ENCODE measurements at regions not wholly inside any gene's neighbourhood (a gene's known extent, or its start where the extent isn't known, plus 50 kb on each side); places are given as distances from the start of the nearest gene placed in this dataset.

DNA sequence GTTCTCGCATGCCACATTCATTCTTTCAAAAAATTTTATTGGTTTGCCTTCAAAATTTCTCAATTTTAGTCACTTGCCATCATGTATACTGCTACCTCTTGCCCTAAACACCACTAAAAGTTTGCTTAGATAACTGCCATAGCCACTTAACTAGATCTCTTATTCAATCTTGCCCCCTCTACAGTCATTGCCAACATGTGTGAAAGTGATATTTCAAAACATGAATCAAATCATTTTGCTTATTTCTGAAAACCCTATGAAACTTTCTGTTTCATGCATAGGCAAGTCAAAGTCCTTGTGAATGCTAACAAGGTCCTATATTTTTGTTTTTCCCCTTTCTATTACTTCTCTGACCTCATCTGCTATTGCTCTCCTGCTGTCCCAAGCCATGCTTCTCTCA is 397.1 kb downstream of the KCNJ3 start:
- no peaks in the 10 kb centered on the region for H3K36me3 Mint-ChIP-seq
- no peaks in the 10 kb centered on the region for H3K27me3 Mint-ChIP-seq
- H3K4me3 Mint-ChIP-seq = no peak overlapping the region
- DNase-seq (no peak), ATAC-seq (no peak)
- H3K9me3 Mint-ChIP-seq = peaks cover 0 to 7% (median 2%) of the 10 kb centered on the region in 9 donors
- POLR2A ChIA-PET = no interaction called here
- H3K4me1 Mint-ChIP-seq = no peaks in the 10 kb centered on the region
- no peak overlapping the region for H3K27ac Mint-ChIP-seq

DNA sequence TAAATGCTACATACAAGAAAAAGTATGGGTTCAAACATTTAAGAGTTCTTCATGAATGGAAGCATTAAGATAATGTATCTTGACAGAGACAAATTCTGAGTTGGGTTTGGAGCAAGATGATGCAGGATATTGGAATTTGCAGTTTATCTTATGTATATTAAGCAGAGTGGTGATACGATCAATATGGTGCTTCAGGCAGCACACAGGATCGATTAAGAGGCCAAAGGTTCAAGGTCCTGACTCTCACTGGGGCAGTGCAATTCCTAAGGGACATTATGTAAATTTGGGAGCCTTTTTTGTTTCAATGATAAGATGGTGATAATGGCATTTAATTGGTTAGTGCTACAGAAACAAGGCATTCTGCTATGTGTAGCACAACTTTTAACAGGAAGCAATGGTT is 381.9 kb downstream of the KCNJ3 start:
- DNase-seq = no peak
- Mint-ChIP-seq H3K36me3 (no peaks in the 10 kb centered on the region), H3K4me3 (no peak overlapping the region), H3K27me3 (no peaks in the 10 kb centered on the region), H3K4me1 (no peaks in the 10 kb centered on the region), H3K9me3 (peaks cover 0 to 6% (median 0%) of the 10 kb centered on the region in 9 donors), H3K27ac (no peak overlapping the region)
- POLR2A ChIA-PET = no interaction called here
- ATAC-seq = no peak

DNA sequence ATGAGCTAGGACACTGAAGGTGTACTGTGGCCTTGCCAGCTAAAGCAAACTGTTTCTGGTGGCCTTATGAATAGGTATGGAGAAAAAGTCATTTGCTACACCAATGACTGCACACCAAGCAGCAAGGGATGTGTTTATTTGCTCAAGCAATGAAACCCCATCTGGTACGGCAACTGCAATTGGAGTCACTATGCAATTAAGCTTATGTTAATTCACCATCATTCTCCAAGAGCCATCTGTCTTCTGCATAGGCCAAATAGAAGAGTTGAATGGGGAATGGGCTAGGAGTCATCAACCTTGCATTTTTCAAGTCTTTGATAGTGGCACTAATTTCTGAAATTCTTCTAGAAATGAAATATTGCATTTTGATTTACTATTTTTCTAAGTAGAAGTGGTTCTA is 372.0 kb downstream of the KCNJ3 start:
- no peak overlapping the region for H3K27ac Mint-ChIP-seq
- H3K4me3 Mint-ChIP-seq = no peak overlapping the region
- no peaks in the 10 kb centered on the region for H3K4me1 Mint-ChIP-seq
- H3K27me3 Mint-ChIP-seq = no peaks in the 10 kb centered on the region
- POLR2A ChIA-PET = no interaction called here
- no peak for ATAC-seq
- H3K36me3 Mint-ChIP-seq = no peaks in the 10 kb centered on the region
- no peak for DNase-seq
- peaks cover 0 to 14% (median 0%) of the 10 kb centered on the region in 9 donors for H3K9me3 Mint-ChIP-seq

DNA sequence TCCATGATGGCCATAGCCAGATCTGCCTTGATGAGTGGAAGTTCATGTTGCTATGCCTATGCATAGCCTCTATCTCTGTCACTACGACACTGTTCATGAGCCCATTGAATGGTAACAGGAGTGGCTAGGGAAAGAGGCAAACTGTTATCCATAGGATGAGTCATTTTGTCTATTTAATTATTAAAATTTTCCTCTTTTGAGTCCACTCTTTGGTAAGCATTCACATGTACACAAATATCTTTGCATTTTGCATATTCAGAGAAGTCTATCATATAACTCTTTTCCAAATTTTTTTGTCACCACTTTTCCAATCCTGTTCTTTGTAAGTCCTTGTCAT is 364.4 kb downstream of the KCNJ3 start:
- ATAC-seq (no peak), DNase-seq (no peak)
- POLR2A ChIA-PET = no interaction called here
- H3K27ac Mint-ChIP-seq = no peak overlapping the region
- H3K4me1 Mint-ChIP-seq = no peaks in the 10 kb centered on the region
- H3K36me3 Mint-ChIP-seq = no peaks in the 10 kb centered on the region
- H3K9me3 Mint-ChIP-seq = peaks cover 0 to 25% (median 5%) of the 10 kb centered on the region in 9 donors
- H3K27me3 Mint-ChIP-seq = no peaks in the 10 kb centered on the region
- H3K4me3 Mint-ChIP-seq = no peak overlapping the region

DNA sequence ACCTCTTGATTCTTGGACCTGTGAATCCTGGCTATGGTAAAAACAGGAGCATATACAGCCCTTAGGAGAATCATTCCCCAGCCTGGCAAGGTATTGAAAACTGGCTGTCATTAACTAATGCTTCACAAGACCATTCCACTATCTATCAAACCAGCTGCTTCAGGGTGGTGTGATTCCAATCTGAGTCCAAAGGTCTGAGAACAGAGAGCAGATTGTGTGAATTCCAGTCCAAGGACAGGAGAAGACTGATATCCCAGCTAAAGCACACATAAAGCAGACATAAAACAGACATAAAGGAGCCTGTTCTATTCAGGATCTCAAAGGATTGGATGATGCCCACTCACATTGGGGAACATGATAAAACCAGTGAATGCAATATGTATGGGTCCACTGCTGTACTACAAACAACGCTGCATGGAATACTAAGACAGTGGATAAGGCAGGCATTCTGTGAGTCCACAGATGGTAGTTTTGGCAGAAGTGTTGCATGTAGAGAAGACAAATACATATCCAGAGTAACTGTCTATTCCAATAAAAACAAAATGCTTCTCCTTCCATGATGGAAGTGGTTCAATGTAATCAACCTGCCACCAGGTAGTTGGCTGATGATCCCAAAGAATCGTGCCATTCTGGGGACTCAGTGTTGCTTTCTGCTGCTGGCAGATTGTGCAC is 363.9 kb downstream of the KCNJ3 start:
- DNase-seq = no peak
- H3K36me3 Mint-ChIP-seq = no peaks in the 10 kb centered on the region
- POLR2A ChIA-PET = no interaction called here

DNA sequence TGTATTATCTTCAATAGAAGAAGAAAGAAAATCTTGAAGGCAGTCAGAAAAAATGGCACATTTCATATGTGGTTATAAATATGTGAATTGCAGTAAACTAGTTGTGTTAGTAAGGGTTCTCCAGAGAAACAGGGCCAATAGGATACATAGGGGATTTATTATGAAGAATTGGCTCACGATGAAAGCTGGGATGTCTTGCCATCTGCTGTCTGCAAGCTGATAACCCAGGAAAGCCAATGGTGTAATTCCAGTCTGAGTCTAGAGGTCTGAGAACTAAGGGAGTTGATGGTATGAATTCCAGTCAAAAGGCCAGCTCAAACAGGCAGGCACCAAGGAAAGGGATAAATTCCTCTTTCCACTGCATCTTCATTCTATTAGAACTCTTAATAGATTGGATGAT is 362.4 kb downstream of the KCNJ3 start:
- POLR2A ChIA-PET = no interaction called here
- H3K27ac Mint-ChIP-seq = no peak overlapping the region
- no peak for ATAC-seq
- H3K36me3 Mint-ChIP-seq = no peaks in the 10 kb centered on the region
- H3K9me3 Mint-ChIP-seq = peaks cover 0 to 20% (median 5%) of the 10 kb centered on the region in 9 donors
- no peaks in the 10 kb centered on the region for H3K27me3 Mint-ChIP-seq
- H3K4me3 Mint-ChIP-seq = no peak overlapping the region
- no peaks in the 10 kb centered on the region for H3K4me1 Mint-ChIP-seq
- DNase-seq = no peak

More for the DNA sequence above, 363.9 kb downstream of the KCNJ3 start:
- Mint-ChIP-seq H3K4me1 (no peaks in the 10 kb centered on the region), H3K27me3 (no peaks in the 10 kb centered on the region), H3K27ac (no peak overlapping the region), H3K4me3 (no peak overlapping the region), H3K9me3 (peaks cover 0 to 25% (median 5%) of the 10 kb centered on the region in 9 donors)
- no peak for ATAC-seq

DNA sequence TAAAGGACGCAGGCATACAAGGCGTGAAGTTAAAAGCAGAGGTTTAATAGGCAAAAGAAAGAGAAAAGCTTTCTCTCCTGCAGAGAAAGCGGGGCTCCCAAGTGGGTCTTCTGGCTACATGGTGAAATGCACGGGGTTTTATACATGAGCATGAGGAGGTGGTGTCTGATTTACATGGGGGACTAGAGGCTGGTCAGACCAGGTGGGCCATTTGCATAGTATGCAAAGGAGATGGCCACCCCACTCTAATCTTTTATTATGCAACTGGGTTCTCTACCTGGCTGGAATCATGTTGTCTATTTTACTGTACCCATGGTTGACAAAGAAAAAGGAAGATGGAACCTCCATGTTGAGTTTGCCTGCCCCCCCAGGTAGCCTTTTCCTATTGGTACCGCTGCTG is 356.2 kb downstream of the KCNJ3 start:
- Mint-ChIP-seq H3K9me3 (peaks cover 0 to 34% (median 0%) of the 10 kb centered on the region in 9 donors), H3K27ac (no peak overlapping the region), H3K4me1 (no peaks in the 10 kb centered on the region), H3K4me3 (no peak overlapping the region), H3K27me3 (no peaks in the 10 kb centered on the region), H3K36me3 (no peaks in the 10 kb centered on the region)
- no peak for ATAC-seq
- no peak for DNase-seq
- POLR2A ChIA-PET = no interaction called here

DNA sequence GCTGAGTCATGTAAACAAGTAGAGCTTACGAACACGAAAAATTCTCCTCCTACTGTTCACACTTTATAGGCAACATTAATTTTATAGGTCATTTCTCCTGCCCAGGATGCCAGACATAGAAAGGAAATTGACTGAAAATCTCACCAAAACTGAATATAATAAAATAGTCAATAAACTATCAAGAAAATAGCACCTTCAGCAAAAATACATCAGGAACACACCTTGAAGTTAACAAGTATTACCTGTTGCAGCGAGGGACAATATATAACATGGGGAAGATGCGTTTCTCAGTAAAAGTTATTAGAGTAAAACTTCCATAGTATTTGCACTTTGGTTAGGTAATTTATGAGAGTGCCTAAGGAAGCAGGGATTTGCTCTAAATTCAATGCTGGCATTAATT is 344.6 kb downstream of the KCNJ3 start:
- no peak overlapping the region for H3K27ac Mint-ChIP-seq
- peaks cover 0 to 15% (median 3%) of the 10 kb centered on the region in 9 donors for H3K9me3 Mint-ChIP-seq
- H3K27me3 Mint-ChIP-seq = no peaks in the 10 kb centered on the region
- no peaks in the 10 kb centered on the region for H3K4me1 Mint-ChIP-seq
- no peak overlapping the region for H3K4me3 Mint-ChIP-seq
- peaks cover 0 to 3% (median 0%) of the 10 kb centered on the region in 3 donors for H3K36me3 Mint-ChIP-seq
- ATAC-seq (no peak), DNase-seq (no peak)
- POLR2A ChIA-PET = no interaction called here

DNA sequence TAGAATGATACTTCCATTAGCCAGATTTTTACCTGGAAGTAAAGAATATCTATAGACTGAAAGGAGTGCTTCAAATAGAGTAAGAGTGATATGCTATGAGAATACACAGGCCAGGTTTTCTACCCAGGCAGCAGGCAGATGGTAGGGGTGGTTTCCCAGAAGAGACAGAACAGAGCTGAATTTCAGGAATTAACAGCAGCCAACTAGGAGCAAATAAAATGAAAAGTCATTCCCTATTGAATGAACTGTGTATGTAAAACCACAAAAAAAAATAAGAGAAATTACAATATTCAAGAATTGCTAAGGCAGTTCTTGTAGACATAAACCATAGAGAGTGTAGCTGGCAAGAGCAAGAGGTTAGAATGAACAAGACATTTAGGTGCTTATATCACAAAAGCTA is 336.8 kb downstream of the KCNJ3 start:
- DNase-seq (no peak), ATAC-seq (no peak)
- no peak overlapping the region for H3K4me3 Mint-ChIP-seq
- no peaks in the 10 kb centered on the region for H3K36me3 Mint-ChIP-seq
- POLR2A ChIA-PET = no interaction called here
- no peaks in the 10 kb centered on the region for H3K27me3 Mint-ChIP-seq
- H3K4me1 Mint-ChIP-seq = no peaks in the 10 kb centered on the region
- peak overlapping the region in 1 of 10 donors; percentile 78 for H3K27ac Mint-ChIP-seq
- H3K9me3 Mint-ChIP-seq = peaks cover 0 to 14% (median 0%) of the 10 kb centered on the region in 9 donors

DNA sequence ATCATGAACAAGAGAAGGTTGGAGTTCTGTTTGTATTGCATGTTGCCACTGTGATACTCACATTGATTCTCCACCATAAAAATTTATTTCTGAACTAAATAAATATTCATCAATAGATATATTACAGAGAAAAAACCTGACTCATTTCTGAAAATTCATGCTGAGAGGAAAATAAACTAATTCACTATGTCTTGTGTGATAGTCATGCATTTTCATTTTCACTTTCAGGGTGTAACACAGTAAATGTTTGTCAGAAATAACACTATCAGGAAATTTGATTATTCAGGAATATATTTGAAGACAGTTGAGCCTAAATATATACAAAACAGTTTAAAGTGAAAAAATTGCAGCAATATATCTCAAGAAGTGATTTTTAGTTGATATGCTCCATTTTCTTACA is 335.2 kb downstream of the KCNJ3 start:
- no peaks in the 10 kb centered on the region for H3K36me3 Mint-ChIP-seq
- H3K4me1 Mint-ChIP-seq = no peaks in the 10 kb centered on the region
- DNase-seq (no peak), ATAC-seq (no peak)
- POLR2A ChIA-PET = no interaction called here
- H3K9me3 Mint-ChIP-seq = peaks cover 0 to 11% (median 0%) of the 10 kb centered on the region in 9 donors
- H3K27me3 Mint-ChIP-seq = no peaks in the 10 kb centered on the region
- no peak overlapping the region for H3K27ac Mint-ChIP-seq
- no peak overlapping the region for H3K4me3 Mint-ChIP-seq

DNA sequence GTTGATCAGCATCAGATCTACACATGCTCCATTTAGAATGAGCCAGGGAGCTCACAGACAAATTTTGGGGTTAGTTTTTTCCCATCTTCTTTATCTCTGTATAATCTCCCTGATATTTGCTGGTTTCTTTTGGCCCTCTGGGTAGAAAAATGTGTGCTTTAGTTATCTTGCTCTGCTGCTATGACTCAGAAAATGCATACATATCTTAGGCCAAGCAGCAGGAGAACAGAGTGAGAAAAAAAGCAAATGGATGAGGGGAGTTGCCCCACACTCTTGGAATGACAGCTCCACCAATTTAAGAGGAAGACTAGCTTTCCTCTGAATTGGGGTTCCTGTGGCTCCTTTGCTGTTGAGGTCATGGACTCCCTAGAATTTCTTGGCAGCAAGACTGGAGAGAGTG is 331.8 kb downstream of the KCNJ3 start:
- H3K9me3 Mint-ChIP-seq = peaks cover 0 to 7% (median 0%) of the 10 kb centered on the region in 9 donors
- DNase-seq (no peak), ATAC-seq (no peak)
- H3K27me3 Mint-ChIP-seq = no peaks in the 10 kb centered on the region
- no peak overlapping the region for H3K27ac Mint-ChIP-seq
- H3K36me3 Mint-ChIP-seq = no peaks in the 10 kb centered on the region
- H3K4me3 Mint-ChIP-seq = no peak overlapping the region
- H3K4me1 Mint-ChIP-seq = no peaks in the 10 kb centered on the region
- POLR2A ChIA-PET = no interaction called here

DNA sequence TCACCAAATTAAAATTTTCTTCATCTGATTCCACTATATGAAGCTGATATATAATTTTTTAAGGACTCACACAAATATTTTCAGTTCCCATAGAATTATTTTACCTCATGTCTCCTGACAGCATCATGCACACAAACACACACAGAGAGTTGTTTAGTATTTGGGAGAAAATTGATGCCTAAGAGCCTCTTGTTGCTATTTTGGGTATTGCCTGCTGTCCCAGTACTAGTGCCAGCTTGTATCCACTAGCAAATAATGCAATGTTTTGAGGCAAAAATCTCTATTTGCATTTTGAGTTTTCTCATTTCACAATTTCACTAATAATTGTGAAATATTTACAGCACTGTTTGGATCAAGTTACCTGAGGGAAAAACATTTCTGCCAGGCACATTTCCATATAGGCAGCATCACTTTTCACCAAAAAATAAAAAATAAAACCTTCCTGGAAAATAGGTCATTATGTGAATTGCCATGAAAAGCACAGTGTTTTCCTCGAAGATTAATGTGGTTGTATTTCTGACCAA is 328.2 kb downstream of the KCNJ3 start:
- no peaks in the 10 kb centered on the region for H3K36me3 Mint-ChIP-seq
- H3K4me3 Mint-ChIP-seq = no peak overlapping the region
- H3K9me3 Mint-ChIP-seq = peaks cover 0 to 3% (median 0%) of the 10 kb centered on the region in 9 donors
- DNase-seq (no peak), ATAC-seq (no peak)
- POLR2A ChIA-PET = no interaction called here
- no peaks in the 10 kb centered on the region for H3K4me1 Mint-ChIP-seq
- H3K27ac Mint-ChIP-seq = no peak overlapping the region
- no peaks in the 10 kb centered on the region for H3K27me3 Mint-ChIP-seq

DNA sequence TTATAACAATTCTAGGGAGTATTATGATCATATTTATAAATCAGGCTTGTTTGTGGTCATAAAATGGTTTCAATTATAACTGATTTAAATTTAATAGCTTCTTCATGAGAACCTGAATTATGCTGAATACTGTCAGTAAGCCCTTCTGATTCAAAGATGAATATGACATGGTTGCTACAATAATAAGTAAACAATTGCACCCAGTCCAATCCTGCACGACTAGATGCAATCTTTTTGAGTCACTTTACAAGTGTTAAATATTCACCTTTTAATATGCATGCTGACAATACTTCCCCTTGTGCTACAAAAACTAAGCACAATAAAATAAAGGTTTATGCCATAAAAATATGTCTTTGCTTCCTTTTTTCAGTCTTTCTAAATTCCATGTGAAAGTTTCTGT is 325.2 kb downstream of the KCNJ3 start:
- Mint-ChIP-seq H3K4me1 (no peaks in the 10 kb centered on the region), H3K36me3 (no peaks in the 10 kb centered on the region), H3K9me3 (peaks cover 0 to 7% (median 0%) of the 10 kb centered on the region in 9 donors), H3K27ac (no peak overlapping the region), H3K4me3 (no peak overlapping the region), H3K27me3 (no peaks in the 10 kb centered on the region)
- DNase-seq (no peak), ATAC-seq (no peak)
- POLR2A ChIA-PET = no interaction called here

DNA sequence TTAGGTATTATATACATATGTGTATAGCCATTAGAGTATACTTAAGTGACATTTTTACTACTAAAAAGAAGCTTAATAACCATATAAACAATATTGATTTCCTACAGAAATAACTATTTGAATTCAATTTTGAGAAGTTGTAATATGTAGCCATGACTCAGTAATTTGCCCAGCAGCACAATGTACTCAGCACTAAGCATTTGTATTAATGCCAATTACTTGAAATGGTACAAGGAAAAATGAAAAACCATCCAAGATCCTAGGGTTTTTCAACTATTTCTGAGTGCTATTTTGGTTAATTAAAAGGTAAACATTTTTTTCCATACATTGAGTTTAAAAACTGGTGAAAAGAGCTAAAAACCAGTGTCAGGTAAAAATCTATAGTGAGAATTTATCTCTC is 324.0 kb downstream of the KCNJ3 start:
- peaks cover 0 to 7% (median 0%) of the 10 kb centered on the region in 9 donors for H3K9me3 Mint-ChIP-seq
- no peak overlapping the region for H3K4me3 Mint-ChIP-seq
- DNase-seq (no peak), ATAC-seq (no peak)
- POLR2A ChIA-PET = no interaction called here
- H3K4me1 Mint-ChIP-seq = no peaks in the 10 kb centered on the region
- no peak overlapping the region for H3K27ac Mint-ChIP-seq
- no peaks in the 10 kb centered on the region for H3K27me3 Mint-ChIP-seq
- no peaks in the 10 kb centered on the region for H3K36me3 Mint-ChIP-seq

Measured in naive thymus-derived CD8-positive, alpha-beta T cell (primary cell).